ENCODE measurements at regions not wholly inside any gene's neighbourhood (a gene's known extent, or its start where the extent isn't known, plus 50 kb on each side); places are given as distances from the start of the nearest gene placed in this dataset.

DNA sequence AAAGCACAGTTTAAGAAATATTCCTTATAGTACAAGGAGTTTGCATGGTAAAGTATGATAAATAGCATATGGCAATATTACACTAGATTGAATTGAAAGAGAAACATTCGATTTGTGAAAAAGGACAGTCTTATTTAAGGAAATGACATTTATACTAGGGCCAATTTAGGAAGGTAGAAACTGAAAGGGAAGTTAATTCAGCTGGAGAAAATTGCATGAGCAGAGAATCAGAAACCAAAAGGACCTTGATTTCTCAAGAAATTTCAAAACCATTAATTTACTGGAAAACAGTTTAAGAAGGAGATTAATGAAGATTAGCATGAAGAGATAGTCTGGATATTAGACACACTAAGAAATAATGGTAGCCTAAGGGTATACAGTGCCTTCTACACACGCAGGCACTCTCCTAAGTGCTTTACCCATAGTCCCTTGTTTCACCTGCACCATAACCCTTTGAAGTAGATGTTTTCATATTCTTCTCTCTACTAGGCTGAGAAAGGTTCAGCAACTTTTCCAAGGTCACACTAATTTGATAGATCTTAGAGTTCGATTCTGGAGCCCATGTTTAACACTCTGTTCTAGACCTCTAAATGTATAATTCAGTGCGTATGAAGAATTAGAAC, 259.1 kb upstream of the SLIT2 start:
- no peak for DNase-seq (ENCODE audit: low spot score)

DNA sequence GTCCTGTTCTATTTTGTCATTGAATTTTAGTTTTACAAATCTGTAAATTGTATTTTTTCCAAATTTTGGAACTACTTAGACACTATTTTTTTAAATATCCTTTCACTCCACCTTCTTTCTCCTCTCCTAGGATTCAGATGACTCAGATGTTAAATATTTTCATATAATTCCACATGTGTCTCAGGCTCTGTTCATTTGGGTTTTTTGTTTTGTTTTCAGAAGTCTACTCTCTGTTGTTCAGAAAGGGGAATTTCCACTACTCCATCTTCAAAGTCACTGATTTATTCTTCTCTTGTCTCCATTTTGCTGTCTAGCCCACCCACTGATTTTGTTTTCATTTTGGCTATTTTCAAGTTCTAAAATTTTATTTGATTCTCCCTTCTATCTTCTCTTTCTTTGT, 264.0 kb upstream of the SLIT2 start:
- DNase-seq (ENCODE audit: low spot score): no peak

DNA sequence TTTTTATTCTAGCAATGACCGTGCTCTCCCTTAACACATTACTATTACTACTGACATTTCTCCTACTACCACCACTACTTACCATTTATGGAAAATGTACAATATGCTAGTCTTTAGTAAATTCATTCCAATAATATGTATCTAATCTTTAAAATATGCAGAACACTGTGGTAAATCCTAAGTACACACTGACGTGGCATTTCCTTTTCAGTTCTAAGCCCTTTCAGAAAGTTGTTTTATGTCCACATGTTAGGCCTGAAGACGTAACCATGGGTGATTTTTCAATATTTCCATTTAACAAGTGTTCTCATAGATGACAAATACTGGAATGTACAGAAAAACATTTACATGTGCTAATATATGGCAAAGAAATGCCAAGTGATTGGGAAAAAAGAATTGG, 268.6 kb upstream of the SLIT2 start:
- DNase-seq (ENCODE audit: low spot score): no peak

DNA sequence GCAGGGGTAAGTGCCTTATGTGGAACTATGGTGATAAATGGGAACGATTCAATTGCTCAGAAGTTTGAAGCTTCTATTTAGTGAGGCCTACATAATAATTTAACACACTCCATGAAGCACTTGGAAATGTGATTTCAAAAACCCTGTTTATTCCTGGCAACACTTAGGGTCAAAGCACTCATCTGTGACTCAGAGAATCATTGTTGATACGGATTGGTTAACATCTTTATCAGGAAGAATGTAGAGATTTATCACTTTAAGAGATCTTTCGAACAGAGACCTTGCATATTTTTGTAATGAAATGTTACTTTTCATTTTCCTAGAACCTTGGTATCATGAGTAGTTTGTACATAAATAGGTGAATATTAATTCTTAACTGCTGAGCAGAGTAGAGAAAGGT, 269.1 kb upstream of the SLIT2 start:
- no peak for DNase-seq (ENCODE audit: low spot score)

DNA sequence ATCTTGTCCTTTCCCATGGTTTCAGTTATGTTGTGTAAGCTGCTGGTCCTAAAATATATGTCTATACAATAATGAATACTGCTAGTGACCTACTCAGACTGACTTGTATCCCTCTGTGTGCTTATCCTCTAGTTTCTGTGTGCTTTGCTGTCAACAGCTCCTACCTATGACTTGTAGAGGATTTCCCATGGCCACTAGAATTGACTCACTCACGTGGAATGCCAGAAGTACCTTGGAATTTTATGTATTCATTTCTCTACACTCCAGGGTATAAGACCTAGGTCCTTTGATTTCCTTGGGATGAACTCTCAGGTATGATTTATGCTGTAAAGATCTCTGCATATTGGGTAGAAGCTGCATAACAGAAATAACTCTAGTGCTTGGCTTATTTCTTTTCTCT, 279.9 kb upstream of the SLIT2 start:
- no peak for DNase-seq (ENCODE audit: low spot score)

DNA sequence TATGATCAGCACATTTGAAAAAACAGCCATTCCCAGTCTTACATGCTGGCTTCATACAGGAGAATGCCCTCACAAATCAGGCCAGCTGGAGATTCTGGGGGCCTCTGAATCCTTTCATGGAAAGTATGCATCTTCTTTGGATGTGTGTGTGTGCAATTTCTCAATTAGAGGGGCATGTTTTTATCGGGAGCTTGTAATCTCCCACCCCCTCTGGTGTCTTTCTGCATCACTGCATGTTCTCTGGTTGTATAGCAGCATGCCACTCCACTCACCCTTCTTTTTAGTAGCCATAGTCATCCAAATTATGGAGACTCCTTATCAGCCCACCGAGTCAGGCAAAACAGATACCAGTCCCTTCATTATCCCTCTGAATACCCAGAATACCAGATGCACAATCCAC, 282.2 kb upstream of the SLIT2 start:
- no peak for DNase-seq (ENCODE audit: low spot score)

DNA sequence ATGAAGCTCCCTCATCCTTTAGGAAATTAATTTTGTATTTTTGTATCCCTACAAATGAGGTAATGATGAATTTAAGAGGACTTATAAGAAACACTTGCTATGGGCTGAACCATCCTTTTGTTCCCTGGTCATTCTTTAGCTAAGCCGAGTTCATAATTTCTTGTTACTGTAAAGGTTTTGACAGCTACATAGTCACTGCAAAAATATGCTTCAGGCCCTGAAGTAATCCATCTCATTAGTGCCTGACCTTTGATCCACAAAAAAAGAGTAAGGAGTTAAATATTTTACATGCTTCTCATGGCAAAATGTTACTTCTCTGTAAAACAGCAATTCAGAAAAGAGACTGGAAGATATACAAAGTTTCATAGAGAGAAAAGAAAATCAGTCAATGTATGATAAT, 290.6 kb upstream of the SLIT2 start:
- DNase-seq (ENCODE audit: low spot score): no peak

DNA sequence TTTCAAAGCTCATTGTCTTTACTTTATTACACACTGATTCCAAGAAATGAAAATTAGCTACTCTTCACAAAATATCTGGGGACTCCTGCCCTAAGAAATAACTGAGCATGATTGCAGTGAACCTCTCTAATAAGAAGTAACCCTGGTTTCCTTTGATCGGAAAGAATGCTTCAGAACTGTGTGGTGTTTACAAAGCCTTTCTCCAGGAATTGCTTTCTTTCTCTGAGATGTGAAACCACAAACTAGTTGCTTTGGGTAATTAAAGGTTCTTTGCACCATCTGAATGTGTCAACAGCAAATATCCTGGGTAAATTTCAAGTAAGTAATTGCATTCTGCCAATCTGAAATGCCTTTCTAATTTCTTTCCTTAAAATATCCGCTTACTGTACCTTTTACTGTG, 292.9 kb upstream of the SLIT2 start:
- DNase-seq (ENCODE audit: low spot score): no peak

DNA sequence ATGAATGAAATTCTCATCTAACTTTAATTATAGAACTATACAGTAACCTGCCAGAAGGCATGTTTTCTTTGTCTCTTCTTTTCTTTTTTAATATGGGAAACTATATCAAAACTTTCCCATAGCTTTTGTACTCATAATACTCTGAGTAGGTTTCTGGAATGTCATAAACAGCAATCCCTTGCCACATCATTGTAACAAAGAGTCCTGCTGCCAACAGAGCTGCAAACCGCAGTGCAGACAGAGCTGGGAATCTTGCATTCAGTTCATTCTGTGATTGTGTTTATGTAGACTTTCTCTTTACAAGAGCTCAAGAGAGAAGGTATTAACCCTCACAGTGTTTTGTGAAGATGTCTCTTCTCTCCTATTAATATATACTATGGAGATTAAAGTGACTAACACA, 304.4 kb upstream of the SLIT2 start:
- no peak for DNase-seq (ENCODE audit: low spot score)

DNA sequence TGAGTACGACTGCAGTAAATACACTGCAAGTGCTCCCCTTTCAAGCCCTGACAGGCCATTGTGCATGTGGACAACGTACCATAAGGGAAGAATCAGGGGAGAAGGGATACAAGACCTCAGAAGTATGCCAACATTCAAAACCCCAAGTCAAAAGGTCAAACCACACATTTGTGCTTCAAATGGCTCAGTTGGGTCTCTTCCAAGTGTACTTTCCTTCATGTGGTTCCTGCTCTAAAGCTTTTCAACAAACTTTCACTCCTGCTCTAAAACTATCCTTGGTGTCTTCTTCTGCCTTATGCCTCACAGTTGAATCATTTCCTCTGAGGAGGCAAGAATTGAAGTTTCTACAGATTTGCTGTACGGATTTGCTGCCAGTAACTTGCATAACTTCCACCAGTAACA, 305.7 kb upstream of the SLIT2 start:
- DNase-seq (ENCODE audit: low spot score): no peak

DNA sequence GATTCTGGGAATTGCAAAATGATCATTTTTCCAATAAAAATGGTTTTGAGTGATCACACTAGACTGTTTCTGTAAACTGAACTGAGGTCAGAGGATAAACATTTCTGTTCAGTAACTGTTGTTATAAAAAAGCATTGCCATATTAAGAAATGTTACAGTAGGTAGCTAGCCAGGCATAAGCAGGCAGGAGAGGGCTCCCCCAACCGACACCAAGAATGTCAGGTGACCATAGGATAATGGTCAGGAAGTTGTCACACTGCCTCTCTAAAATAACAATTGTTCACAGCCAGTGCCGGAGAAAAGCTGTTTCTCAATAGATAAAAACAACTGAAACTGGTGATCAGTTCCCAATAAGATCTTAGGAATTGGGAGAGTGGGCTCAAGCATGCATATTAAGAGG, 306.2 kb upstream of the SLIT2 start:
- DNase-seq (ENCODE audit: low spot score): no peak

DNA sequence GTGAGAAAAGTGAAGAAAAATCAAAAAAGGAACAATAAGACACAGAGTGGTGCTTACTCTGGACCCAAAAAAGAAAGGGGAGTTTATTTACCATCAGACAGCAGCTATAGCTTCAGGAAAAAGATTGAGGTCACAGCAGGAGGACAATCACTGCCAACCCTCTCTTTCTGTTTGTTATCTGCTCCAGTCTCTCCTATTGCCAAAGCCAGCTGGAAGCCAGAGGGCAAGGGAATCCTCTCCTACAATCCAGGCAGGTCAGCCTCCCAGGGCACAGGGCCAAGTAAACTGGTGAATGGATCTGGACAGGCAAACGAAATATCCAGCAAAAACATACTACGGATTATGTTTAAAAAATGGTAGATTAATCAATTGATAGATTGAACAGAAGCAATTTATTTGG, 306.9 kb upstream of the SLIT2 start:
- no peak for DNase-seq (ENCODE audit: low spot score)

DNA sequence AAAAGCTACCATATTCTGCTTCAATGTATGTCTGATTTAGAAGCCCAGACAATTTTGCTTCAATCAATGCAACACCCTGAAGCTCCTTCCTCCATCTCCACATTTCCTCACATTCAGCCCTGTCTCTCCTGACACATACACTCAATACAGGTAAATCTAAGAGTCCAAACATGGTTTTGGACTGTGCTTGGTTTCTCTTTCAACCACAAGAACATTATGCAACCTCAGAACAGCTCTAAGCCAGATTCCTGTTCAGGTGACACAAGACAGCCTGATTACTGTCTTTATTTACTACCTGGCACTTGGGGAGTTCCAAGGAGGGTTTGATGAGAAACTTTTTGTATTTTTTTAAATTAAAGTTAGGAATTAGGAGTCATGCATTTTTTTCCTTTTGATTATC, 307.5 kb upstream of the SLIT2 start:
- no peak for DNase-seq (ENCODE audit: low spot score)

DNA sequence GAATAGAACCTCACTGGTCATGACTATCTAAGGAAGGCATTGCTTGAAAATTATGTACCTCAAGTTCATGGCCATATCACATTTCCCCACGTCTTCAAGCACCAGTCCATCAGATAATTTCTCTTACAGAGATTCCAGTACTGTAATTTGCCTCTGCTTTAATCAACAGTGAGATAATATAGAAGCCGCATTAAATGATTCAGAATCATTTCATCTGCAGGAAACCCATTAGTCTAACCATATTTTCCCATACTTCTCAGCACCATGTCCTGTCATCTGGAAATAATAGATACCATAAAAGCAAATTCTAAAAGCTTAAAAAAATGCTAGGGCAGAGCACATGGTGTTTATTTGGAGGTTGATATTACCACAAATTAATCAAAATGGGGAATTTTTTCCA, 310.3 kb upstream of the SLIT2 start:
- no peak for DNase-seq (ENCODE audit: low spot score)

DNA sequence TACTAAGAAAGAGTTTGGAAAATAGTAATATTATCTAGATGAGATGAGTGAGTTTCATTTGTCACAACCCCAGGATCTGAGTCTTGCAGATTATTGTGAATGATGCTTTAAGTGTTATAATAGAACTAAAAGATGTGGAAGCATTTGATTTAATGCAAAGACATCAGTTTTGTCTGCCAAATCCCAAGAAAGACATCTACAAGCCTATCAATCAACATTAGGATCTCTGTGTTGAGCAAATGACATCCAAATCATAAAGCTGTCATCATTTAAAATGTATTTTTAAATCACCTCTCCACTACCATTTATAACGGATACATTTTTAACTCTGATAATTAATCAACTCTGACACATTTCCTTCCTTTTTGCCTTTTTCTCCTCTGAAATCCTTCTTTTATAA, 310.8 kb upstream of the SLIT2 start:
- no peak for DNase-seq (ENCODE audit: low spot score)

DNA sequence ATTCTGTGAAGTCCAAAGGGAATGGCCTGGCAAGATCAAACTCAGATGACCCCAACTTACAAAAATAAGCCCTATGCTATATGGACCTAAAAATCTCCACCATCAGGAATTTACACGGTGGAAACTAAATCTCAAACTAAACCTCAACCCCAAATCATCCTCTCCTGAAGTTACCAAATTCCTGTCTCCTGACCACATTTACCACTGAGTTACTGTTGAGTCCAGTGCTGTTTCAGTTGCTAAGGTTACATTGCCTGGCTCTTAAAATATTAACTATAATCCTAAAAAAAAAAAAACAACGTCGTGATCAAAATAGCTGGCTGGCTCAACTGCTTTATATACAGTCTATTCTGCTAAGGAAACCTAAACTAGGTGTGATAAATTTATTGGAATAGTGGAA, 315.2 kb upstream of the SLIT2 start:
- DNase-seq (ENCODE audit: low spot score): no peak

DNA sequence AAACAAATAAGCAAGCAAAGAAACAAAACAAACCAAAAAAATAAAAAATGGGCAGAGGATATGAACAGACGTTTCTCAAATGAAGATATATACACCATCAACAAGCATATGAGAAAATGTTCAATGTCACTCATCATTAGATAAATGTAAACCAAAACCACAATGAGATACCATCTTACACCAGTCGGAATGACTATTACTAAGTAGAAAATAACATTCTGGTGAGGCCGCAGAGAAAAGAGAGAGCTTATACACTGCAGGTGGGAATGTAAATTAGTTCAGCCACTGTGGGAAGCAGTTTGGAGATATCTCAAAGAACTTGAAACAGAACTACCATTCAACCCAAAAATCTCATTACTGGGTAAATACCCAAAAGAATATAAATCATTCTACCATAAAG, 321.0 kb upstream of the SLIT2 start:
- DNase-seq (ENCODE audit: low spot score): no peak

DNA sequence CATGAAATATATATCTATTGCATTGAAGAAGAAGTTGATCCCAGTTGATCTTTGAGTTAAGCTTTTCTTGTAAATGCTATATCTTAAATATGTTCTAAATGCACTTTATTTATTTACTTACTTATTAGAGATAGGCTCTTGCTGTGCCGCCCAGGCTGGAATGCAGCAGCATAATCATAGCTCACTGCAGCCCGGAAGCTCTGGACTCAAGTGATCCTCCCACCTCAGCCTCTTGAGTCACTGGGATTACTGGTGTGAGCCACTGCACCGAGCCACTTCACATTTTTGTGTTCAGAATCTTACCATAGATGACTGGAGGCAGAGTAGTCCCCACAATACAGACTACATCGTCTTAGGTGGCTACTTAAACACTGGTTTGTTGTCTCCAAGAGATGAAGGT, 324.3 kb upstream of the SLIT2 start:
- no peak for DNase-seq (ENCODE audit: low spot score)

DNA sequence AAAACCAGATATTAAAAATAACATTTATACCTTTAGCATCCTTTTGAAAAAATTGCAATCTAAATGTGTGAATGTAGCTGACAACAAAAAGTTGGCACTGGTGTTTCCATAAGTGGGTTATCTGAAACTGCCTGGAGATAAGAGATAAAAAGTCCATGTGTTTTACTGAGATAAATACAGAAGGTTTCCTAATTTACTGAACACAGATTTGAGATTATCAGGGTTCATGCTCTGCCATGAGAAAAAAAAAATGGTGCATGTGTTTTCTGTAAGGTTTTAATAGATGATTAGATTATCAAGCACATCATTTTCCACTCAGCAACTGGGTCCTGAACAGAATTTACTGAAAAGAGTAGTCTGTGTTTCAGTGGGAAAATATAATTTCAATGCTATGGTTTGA, 326.2 kb upstream of the SLIT2 start:
- no peak for DNase-seq (ENCODE audit: low spot score)

DNA sequence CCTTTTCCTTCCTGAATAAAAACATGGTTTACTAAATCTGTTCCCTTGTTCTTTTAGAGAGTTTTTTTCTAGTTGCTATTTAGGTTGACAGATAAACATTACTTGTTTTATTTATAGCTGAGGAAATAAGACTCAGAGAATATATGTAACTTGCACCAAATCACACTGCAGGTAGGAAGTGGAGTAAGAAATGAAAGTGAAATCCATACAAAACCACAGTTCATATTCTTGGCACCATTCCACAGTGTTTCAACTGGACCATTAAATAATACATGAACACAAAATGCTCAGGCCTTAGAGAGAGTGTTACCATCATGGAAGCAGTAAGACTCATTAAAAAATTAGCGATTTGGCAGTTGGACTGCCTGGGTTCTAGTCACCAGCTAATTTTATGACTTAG, 326.9 kb upstream of the SLIT2 start:
- no peak for DNase-seq (ENCODE audit: low spot score)

DNA sequence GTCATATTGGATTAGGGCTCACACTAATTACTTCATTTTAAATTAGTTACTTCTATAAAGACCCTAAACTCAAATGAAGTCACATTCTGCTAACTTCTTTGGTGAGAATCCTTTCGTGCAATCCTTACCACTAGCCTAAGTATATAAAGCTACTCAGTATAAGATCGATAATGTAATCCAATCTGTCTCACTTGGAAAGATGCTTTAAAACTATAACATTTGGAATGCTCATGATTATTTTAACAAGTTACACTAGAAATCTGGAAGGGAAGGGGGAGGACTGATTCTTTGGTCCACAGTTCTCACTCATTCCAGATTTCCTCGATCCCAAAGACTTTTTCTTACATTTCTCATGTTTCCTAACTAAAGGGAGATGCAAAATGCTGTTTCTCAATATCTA, 336.4 kb upstream of the SLIT2 start:
- no peak for DNase-seq (ENCODE audit: low spot score)

DNA sequence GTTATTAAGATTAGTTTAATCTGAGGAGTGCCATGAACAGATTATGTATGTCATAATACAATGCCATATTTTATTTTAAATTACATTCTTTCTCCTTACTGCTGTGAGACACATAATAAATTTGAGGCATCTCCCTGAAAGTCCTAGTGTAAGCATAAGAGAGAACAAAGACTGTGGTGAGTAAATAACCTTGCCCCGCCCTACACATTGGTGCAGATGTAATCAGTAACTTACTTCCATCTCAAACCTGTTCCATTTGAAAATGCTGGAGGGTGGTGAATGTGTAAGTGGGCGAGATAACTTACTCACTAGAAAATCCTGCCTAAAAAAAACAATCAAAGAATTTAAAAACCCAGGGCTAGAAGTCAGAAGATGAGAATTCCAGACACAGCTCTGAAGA, 338.1 kb upstream of the SLIT2 start:
- no peak for DNase-seq (ENCODE audit: low spot score)

DNA sequence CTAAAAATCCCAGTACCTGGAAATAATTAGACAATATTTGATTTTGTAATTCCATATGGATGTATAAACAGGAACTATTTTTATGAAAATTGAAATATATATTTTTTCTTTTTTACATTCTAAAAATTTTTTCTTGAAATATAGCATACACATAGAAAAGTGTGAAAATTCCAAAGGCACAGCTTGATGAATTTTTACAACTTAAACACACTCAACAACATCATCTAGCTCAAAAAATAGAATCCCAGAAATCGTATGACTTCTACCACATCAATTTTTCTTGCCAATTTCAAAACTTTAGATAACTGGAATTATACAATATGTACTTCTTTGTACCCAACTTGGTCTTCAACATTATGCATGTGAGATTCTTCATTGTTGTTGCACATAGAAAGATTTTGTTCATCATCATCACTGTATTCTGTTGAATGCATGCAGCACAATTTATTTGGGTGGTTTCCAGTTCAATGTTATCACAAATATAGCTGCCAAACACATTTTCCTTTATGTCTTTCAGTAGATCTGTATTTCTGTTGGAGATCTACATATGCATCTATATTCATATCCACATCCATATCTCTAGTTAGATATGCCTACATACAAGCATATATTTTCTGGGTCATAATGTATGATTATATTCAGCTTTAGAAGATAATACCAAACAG, 340.7 kb upstream of the SLIT2 start:
- no peak for DNase-seq (ENCODE audit: low spot score)

DNA sequence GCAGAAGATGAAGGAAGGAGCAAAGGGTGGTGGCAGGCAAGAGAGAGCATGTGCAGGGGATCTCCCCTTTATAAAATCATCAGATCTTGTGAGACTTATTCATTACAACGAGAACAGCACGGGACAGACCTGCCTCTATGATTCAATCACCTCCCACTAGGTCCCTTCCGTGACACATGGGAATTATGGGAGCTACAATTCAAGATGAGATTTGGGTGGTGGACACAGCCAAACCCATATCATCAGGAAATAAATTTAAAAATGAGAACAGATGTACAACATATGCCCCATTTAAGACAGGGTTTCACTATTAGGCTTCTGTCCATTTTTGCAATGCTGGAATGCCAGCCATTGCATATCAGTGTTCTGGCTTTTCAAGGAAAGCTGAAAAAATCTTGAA, 346.7 kb upstream of the SLIT2 start:
- DNase-seq (ENCODE audit: low spot score): no peak

DNA sequence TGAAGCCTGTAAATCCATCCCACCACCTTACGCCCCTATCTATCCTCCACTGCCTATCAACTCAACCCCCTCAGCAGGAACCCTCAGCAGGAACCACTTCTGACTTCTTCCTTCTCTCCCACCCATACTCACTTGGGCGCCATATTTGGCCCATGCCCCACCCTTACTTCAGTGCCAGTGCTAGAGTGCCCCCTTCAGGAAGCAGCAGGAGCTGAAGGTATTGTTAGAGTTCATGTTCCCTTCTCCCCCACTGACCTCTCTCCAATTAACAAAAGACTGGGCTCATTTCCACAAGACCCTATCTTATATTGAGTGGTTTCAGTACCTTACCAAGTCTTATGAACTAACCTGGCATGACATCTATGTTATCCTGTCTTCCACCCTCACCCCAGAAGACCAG, 363.1 kb upstream of the SLIT2 start:
- DNase-seq (ENCODE audit: low spot score): no peak

Measured in COLO829 (cell line).